ENCODE measurements at regions not wholly inside any gene's neighbourhood (a gene's known extent, or its start where the extent isn't known, plus 50 kb on each side); places are given as distances from the start of the nearest gene placed in this dataset.
A peak's percentile ranks its signal among the peaks of the same experiment; 100 is the strongest.

- peak in 1 of 2 experiments; percentile 92 for DNase-seq
Observed at GRCh38 chr9:13431222-13431536, 151.7 kb upstream of the MPDZ start.

GRCh38 chr9:13430368-13431221 is 151.1 kb upstream of the MPDZ start:
- DNase-seq: peak; percentile 97 to 99

- DNase-seq: peak; percentile 100
Observed at GRCh38 chr9:13429301-13430190, 150.1 kb upstream of the MPDZ start.

GRCh38 chr9:13428766-13429165 is 149.3 kb upstream of the MPDZ start:
- peak in 1 of 2 experiments; percentile 94 for DNase-seq

GRCh38 chr9:13427587-13427986 is 148.1 kb upstream of the MPDZ start:
- DNase-seq: peak; percentile 100

GRCh38 chr9:13426606-13427005 is 147.1 kb upstream of the MPDZ start:
- DNase-seq: no peak

- no peak for DNase-seq
Observed at GRCh38 chr9:13424872-13425271, 145.4 kb upstream of the MPDZ start.

GRCh38 chr9:13424204-13424603 is 144.7 kb upstream of the MPDZ start:
- DNase-seq: no peak

GRCh38 chr9:13414349-13414748 is 134.9 kb upstream of the MPDZ start:
- DNase-seq: peak; percentile 100

GRCh38 chr9:13412331-13412730 is 132.8 kb upstream of the MPDZ start:
- DNase-seq: peak; percentile 100

- DNase-seq: peak in 1 of 2 experiments; percentile 93
Observed at GRCh38 chr9:13411791-13412190, 132.3 kb upstream of the MPDZ start.

GRCh38 chr9:13410566-13411031 is 131.1 kb upstream of the MPDZ start:
- peak; percentile 100 for DNase-seq

- no peak for DNase-seq
Observed at GRCh38 chr9:13397661-13398060, 118.2 kb upstream of the MPDZ start.

- DNase-seq: no peak
Observed at GRCh38 chr9:13397220-13397619, 117.7 kb upstream of the MPDZ start.

- DNase-seq: no peak
Observed at GRCh38 chr9:13396418-13396817, 116.9 kb upstream of the MPDZ start.

GRCh38 chr9:13395156-13395555 is 115.7 kb upstream of the MPDZ start:
- no peak for DNase-seq

GRCh38 chr9:13388157-13388556 is 108.7 kb upstream of the MPDZ start:
- DNase-seq: peak; percentile 99 to 100

- peak in 1 of 2 experiments; percentile 90 for DNase-seq
Observed at GRCh38 chr9:13387734-13388067, 108.2 kb upstream of the MPDZ start.

GRCh38 chr9:13386935-13387733 is 107.6 kb upstream of the MPDZ start:
- peak; percentile 95 to 97 for DNase-seq

- DNase-seq: no peak
Observed at GRCh38 chr9:13386316-13386715, 106.8 kb upstream of the MPDZ start.

- DNase-seq: no peak
Observed at GRCh38 chr9:13383855-13384254, 104.4 kb upstream of the MPDZ start.

- no peak for DNase-seq
Observed at GRCh38 chr9:13383216-13383615, 103.7 kb upstream of the MPDZ start.

GRCh38 chr9:13382595-13382994 is 103.1 kb upstream of the MPDZ start:
- no peak for DNase-seq

All from NCI-H446 (cell line).